Spleen (tissue), 7 donors: ENCODE measurements at regions not wholly inside any gene's neighbourhood (a gene's known extent, or its start where the extent isn't known, plus 50 kb on each side); places are given as distances from the start of the nearest gene placed in this dataset.

Source experiments
- POLR2A ChIP-seq, 3 donors: fragments of 450-650 bp; IDR thresholded peaks; one replicate each; pipeline ENCODE4 v1.5.1; 2017; ENCODE audit warnings: antibody characterized with exemption in 3 of 3, mild to moderate bottlenecking in 1 of 3
- TF ChIP-seq, protein P1 (sequence below), 11 experiments: fragments of 200-600 bp in 7 of 11; fragments of 450-650 bp in 4 of 11; sonication (generic) in 4 of 11; IDR thresholded peaks in 8 of 11; conservative IDR thresholded peaks in 3 of 11; 1 replicate in 7 of 11; 2 replicates in 4 of 11; pipeline versions ENCODE4 v1.4.0 to v1.8.0; 2016 to 2021; ENCODE audit warnings: antibody characterized with exemption in 11 of 11, inconsistent platforms in 4 of 11, mild to moderate bottlenecking in 1 of 11
- donor health status: DM: no; HTN: no; CAD: no; lungs with moderate emphysema.
- donor health status: DM: no; HTN: no; CAD: no.
- donor health status: DM: no; HTN: no; CAD: no.

DNA sequence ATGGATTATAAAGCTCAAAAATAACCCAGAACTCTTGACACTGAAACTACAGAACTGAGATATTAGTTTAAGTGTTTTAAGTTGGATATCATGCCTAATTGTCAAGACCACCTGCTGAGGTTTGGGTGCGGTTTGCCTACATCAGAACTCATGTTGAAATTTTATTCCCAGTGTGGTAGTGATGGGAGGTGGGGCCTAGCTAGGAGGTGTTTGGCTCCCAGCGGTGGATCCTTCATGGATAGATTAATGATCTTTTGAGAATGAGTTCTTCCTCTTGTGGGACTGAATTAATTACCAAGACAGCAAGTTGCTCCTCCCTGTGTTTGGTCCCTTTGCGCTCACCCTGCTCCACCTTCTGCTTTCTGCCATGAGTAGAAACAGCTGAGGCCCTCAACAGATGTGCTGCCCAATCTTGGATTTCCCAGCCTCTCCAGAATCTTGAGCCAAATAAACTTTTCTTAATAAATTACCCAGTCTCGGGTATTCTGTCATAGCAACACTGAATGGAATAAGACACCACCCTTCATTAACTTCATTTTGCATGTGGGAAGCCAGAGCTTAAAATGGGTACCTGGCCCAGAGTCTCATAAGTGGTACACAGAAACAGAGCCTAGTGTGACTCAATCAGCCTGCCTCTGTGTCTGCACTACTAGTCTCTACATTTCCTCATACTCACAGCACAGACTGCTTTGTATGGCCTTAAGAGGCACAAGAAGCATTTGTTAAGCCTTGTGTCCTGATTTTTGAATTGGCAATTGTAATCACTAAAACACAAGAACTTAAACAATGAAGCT, 158.4 kb downstream of the IBTK start:
- TF ChIP-seq, protein P1, sequence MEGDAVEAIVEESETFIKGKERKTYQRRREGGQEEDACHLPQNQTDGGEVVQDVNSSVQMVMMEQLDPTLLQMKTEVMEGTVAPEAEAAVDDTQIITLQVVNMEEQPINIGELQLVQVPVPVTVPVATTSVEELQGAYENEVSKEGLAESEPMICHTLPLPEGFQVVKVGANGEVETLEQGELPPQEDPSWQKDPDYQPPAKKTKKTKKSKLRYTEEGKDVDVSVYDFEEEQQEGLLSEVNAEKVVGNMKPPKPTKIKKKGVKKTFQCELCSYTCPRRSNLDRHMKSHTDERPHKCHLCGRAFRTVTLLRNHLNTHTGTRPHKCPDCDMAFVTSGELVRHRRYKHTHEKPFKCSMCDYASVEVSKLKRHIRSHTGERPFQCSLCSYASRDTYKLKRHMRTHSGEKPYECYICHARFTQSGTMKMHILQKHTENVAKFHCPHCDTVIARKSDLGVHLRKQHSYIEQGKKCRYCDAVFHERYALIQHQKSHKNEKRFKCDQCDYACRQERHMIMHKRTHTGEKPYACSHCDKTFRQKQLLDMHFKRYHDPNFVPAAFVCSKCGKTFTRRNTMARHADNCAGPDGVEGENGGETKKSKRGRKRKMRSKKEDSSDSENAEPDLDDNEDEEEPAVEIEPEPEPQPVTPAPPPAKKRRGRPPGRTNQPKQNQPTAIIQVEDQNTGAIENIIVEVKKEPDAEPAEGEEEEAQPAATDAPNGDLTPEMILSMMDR (IDR thresholded peaks at IDR 0.05 in 8 of 11, conservative IDR thresholded peaks at IDR 0.05 in 3 of 11): no peak
- TF ChIP-seq POLR2A (IDR thresholded peaks at IDR 0.05): no peak
